Gastroesophageal sphincter (tissue), 3 donors: ENCODE measurements at regions not wholly inside any gene's neighbourhood (a gene's known extent, or its start where the extent isn't known, plus 50 kb on each side); places are given as distances from the start of the nearest gene placed in this dataset.

Experiments
- POLR2A ChIP-seq, 2 donors: fragments of 450-650 bp; IDR thresholded peaks; one replicate each; pipeline ENCODE4 v1.6.1; 2017; ENCODE audit warnings: antibody characterized with exemption in 2 of 2, mild to moderate bottlenecking in 2 of 2, moderate library complexity in 1 of 2
- TF ChIP-seq, protein P1 (sequence below), 4 experiments: fragments of 200-600 bp in 2 of 4; fragments of 450-650 bp in 2 of 4; sonication (generic) in 1 of 4; IDR thresholded peaks; one replicate each; pipeline ENCODE4 v1.5.1; 2017 to 2019; ENCODE audit warnings: antibody characterized with exemption in 4 of 4, mild to moderate bottlenecking in 2 of 4, moderate library complexity in 2 of 4

DNA sequence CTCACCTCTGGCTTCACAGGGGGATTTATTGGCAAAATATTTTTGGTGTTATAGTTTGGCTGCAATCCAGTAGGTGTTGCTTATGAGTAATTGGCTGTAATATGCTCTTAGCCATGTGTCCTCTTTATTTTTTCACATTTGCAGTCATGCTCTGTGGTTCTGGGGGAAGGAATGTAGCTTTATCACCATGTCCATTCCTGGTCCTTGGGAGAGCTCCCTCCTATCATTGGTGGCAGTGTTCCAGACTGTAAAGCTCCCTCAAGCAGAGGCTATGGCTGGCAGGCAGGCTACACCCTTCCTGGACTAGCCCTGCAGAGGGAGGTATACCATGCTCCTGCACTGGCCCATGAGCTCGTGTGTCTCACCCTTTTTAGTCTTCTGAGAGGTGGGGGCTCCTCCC is 120.0 kb upstream of the FSIP2 start:
- TF ChIP-seq, protein P1, sequence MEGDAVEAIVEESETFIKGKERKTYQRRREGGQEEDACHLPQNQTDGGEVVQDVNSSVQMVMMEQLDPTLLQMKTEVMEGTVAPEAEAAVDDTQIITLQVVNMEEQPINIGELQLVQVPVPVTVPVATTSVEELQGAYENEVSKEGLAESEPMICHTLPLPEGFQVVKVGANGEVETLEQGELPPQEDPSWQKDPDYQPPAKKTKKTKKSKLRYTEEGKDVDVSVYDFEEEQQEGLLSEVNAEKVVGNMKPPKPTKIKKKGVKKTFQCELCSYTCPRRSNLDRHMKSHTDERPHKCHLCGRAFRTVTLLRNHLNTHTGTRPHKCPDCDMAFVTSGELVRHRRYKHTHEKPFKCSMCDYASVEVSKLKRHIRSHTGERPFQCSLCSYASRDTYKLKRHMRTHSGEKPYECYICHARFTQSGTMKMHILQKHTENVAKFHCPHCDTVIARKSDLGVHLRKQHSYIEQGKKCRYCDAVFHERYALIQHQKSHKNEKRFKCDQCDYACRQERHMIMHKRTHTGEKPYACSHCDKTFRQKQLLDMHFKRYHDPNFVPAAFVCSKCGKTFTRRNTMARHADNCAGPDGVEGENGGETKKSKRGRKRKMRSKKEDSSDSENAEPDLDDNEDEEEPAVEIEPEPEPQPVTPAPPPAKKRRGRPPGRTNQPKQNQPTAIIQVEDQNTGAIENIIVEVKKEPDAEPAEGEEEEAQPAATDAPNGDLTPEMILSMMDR (IDR thresholded peaks at IDR 0.05): no peak
- TF ChIP-seq POLR2A (IDR thresholded peaks at IDR 0.05): no peak
